OCI-LY1 (cell line): ENCODE measurements at regions not wholly inside any gene's neighbourhood (a gene's known extent, or its start where the extent isn't known, plus 50 kb on each side); places are given as distances from the start of the nearest gene placed in this dataset.

ENCODE experiments used
- H2AFZ ChIP-seq: fragments of 200-600 bp; sonication (generic), shearing (Covaris generic); 2 replicates; pipeline ENCODE4 v1.6.0; 2014; ENCODE audit warnings: antibody characterized with exemption, mild to moderate bottlenecking, low read length
- H3F3A ChIP-seq: fragments of 200-600 bp; sonication (generic), shearing (Covaris generic); 2 replicates; pipeline ENCODE4 v1.6.0; 2014; ENCODE audit warnings: mild to moderate bottlenecking, antibody characterized with exemption, low read length, moderate library complexity; ENCODE audit not compliant: insufficient read depth
- H3K27ac ChIP-seq: fragments of 200-600 bp; sonication (generic); 2 replicates; pipeline ENCODE4 v1.5.1; 2014; ENCODE audit warnings: low read length, mixed run types, mild to moderate bottlenecking, low read depth; ENCODE audit not compliant: poor library complexity, severe bottlenecking
- H3K27me3 ChIP-seq: fragments of 200-600 bp; sonication (generic); 2 replicates; pipeline ENCODE4 v1.6.0; 2014; ENCODE audit warnings: antibody characterized with exemption, mild to moderate bottlenecking, low read length, moderate library complexity; ENCODE audit not compliant: insufficient read depth
- H3K36me3 ChIP-seq: fragments of 200-600 bp; sonication (generic); 2 replicates; pipeline ENCODE4 v1.6.1; 2014; ENCODE audit warnings: mild to moderate bottlenecking, antibody characterized with exemption, low read length, moderate library complexity, mixed read lengths; ENCODE audit not compliant: insufficient read depth
- H3K4me1 ChIP-seq: fragments of 200-600 bp; sonication (generic); 2 replicates; pipeline ENCODE4 v1.5.1; 2014; ENCODE audit warnings: mild to moderate bottlenecking, low read length, moderate library complexity; ENCODE audit not compliant: insufficient read depth, severe bottlenecking
- H3K4me2 ChIP-seq: fragments of 200-600 bp; sonication (generic), shearing (Covaris generic); 2 replicates; pipeline ENCODE4 v1.6.1; 2014; ENCODE audit warnings: low read length
- H3K4me3 ChIP-seq: fragments of 200-600 bp; sonication (generic); 2 replicates; pipeline ENCODE4 v1.5.1; 2014; ENCODE audit warnings: low read length, low read depth, mild to moderate bottlenecking, mixed read lengths; ENCODE audit not compliant: poor library complexity, severe bottlenecking
- H3K79me2 ChIP-seq: fragments of 200-600 bp; shearing (Covaris generic); 2 replicates; pipeline ENCODE4 v1.6.1; 2016; ENCODE audit warnings: mixed run types, low read length, mixed read lengths; ENCODE audit not compliant: insufficient read depth
- H3K9ac ChIP-seq: fragments of 200-600 bp; sonication (generic), shearing (Covaris generic); 2 replicates; pipeline ENCODE4 v1.6.1; 2014; ENCODE audit warnings: mild to moderate bottlenecking, low read length, mixed read lengths
- H3K9me2 ChIP-seq: fragments of 200-600 bp; sonication (generic), shearing (Covaris generic); 2 replicates; pipeline ENCODE4 v1.6.1; 2014; ENCODE audit warnings: low read depth, mild to moderate bottlenecking, low read length, mixed read lengths
- H3K9me3 ChIP-seq: fragments of 200-600 bp; shearing (Covaris generic); 2 replicates; pipeline ENCODE4 v1.6.1; 2014; ENCODE audit warnings: low read length, mixed read lengths
- H4K20me1 ChIP-seq: fragments of 200-600 bp; sonication (generic), shearing (Covaris generic); 2 replicates; pipeline ENCODE4 v1.6.0; 2016; ENCODE audit warnings: mild to moderate bottlenecking, low read length; ENCODE audit not compliant: insufficient read depth
- EZH2 ChIP-seq: fragments of 200-600 bp; sonication (generic), shearing (Covaris generic); IDR thresholded peaks from 2 replicates; pipeline ENCODE4 v1.8.0; 2017; ENCODE audit warnings: borderline replicate concordance, mixed run types, mild to moderate bottlenecking, antibody characterized with exemption, low read length, moderate library complexity, mixed read lengths
- TF ChIP-seq, protein P1 (sequence below): fragments of 200-600 bp; sonication (generic), shearing (Covaris generic); IDR thresholded peaks from 2 replicates; pipeline ENCODE4 v1.5.1; 2017; ENCODE audit warnings: mild to moderate bottlenecking, antibody characterized with exemption, low read length, moderate library complexity, mixed read lengths

DNA sequence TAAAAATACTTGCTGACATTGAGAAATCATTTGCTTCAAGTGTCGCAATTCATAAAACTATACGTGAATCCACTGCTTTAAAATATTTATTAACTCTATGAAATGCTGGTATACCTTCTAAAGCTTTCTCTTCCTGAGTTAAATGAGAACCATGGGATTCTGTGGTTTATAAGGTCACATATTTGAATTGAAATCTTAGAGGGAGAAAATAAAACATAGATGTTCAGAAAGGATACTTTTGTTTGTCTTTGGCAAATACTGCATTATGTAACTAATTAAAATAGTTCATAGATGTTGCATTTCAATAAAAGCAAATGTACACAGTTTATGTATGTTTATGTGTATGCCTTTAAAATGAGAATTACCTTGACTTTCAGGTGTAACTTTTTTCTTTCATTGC lies 250.1 kb downstream of the FAM170A start:
- no peak overlapping the region for H3K4me2 ChIP-seq
- no peak for TF ChIP-seq EZH2
- TF ChIP-seq, protein P1, sequence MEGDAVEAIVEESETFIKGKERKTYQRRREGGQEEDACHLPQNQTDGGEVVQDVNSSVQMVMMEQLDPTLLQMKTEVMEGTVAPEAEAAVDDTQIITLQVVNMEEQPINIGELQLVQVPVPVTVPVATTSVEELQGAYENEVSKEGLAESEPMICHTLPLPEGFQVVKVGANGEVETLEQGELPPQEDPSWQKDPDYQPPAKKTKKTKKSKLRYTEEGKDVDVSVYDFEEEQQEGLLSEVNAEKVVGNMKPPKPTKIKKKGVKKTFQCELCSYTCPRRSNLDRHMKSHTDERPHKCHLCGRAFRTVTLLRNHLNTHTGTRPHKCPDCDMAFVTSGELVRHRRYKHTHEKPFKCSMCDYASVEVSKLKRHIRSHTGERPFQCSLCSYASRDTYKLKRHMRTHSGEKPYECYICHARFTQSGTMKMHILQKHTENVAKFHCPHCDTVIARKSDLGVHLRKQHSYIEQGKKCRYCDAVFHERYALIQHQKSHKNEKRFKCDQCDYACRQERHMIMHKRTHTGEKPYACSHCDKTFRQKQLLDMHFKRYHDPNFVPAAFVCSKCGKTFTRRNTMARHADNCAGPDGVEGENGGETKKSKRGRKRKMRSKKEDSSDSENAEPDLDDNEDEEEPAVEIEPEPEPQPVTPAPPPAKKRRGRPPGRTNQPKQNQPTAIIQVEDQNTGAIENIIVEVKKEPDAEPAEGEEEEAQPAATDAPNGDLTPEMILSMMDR: no peak
- no peaks in the 10 kb centered on the region for H4K20me1 ChIP-seq
- no peak overlapping the region for H3K4me3 ChIP-seq
- H3K36me3 ChIP-seq: no peaks in the 10 kb centered on the region
- no peaks in the 10 kb centered on the region for H3K79me2 ChIP-seq
- H3K9me2 ChIP-seq: no peaks in the 10 kb centered on the region
- no peaks in the 10 kb centered on the region for H3K9me3 ChIP-seq
- no peaks in the 10 kb centered on the region for H3K27me3 ChIP-seq
- no peaks in the 10 kb centered on the region for H3F3A ChIP-seq
- no peak overlapping the region for H3K9ac ChIP-seq
- no peak overlapping the region for H2AFZ ChIP-seq
- no peak overlapping the region for H3K27ac ChIP-seq
- no peaks in the 10 kb centered on the region for H3K4me1 ChIP-seq

DNA sequence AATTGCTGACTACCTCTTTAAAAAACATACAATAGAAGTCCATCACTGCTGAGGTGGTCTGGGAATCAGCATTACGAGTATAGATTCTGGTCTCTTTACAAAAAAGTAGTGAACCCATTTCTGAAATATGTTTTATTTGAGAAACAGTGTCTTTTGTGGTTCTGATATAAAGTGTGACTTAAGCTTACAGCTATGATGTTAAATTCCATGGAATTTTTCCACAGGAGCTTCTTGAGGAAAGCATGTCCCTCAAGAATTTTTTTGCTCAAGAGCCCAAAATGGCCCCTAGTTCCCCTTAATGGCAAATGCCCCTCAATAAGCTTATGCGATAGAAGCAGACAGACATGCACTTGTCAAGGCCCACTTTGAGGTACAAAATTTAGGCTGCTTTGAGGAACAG lies 265.7 kb downstream of the FAM170A start:
- Histone ChIP-seq H3K36me3 (no peaks in the 10 kb centered on the region), H3K27ac (no peak overlapping the region), H4K20me1 (no peaks in the 10 kb centered on the region), H3K9me2 (no peaks in the 10 kb centered on the region), H2AFZ (no peak overlapping the region), H3K4me2 (no peak overlapping the region), H3K79me2 (no peaks in the 10 kb centered on the region), H3F3A (no peaks in the 10 kb centered on the region), H3K4me3 (no peak overlapping the region), H3K9me3 (no peaks in the 10 kb centered on the region), H3K4me1 (no peaks in the 10 kb centered on the region), H3K27me3 (no peaks in the 10 kb centered on the region), H3K9ac (no peak overlapping the region)
- TF ChIP-seq, protein P1: no peak
- no peak for TF ChIP-seq EZH2

- no peak for TF ChIP-seq EZH2
- TF ChIP-seq, protein P1: no peak
- Histone ChIP-seq H3K9me3 (no peaks in the 10 kb centered on the region), H3F3A (no peaks in the 10 kb centered on the region), H3K79me2 (no peaks in the 10 kb centered on the region), H3K4me2 (no peak overlapping the region), H3K4me3 (no peak overlapping the region), H3K27me3 (no peaks in the 10 kb centered on the region), H3K9me2 (no peaks in the 10 kb centered on the region), H3K4me1 (no peaks in the 10 kb centered on the region), H4K20me1 (no peaks in the 10 kb centered on the region), H3K9ac (no peak overlapping the region), H2AFZ (no peak overlapping the region), H3K36me3 (no peaks in the 10 kb centered on the region), H3K27ac (no peak overlapping the region)
Observed at GRCh38 chr5:119896826-119897536, 267.6 kb downstream of the FAM170A start.
